GM18868 (cell line): ENCODE measurements at regions not wholly inside any gene's neighbourhood (a gene's known extent, or its start where the extent isn't known, plus 50 kb on each side); places are given as distances from the start of the nearest gene placed in this dataset.

Source experiments
- ATAC-seq: cut with Tn5 transposase; IDR thresholded peaks from one replicate; pipeline ENCODE4 v1.9.1; 2021; ENCODE audit warnings: mild to moderate bottlenecking, moderate library complexity; ENCODE audit not compliant: unreplicated experiment

- ATAC-seq, result no peak
These were observed 662.5 kb downstream of the POM121L12 start for GRCh38 chr7:53697913-53698312.

GRCh38 chr7:53699215-53699837 lies 663.9 kb downstream of the POM121L12 start:
- ATAC-seq, result no peak

GRCh38 chr7:53719122-53719521 lies 683.7 kb downstream of the POM121L12 start:
- no peak for ATAC-seq

GRCh38 chr7:53740971-53741370 lies 705.5 kb downstream of the POM121L12 start:
- no peak for ATAC-seq

- ATAC-seq, result no peak
These were observed 708.4 kb downstream of the POM121L12 start for GRCh38 chr7:53743697-53744402.

- no peak for ATAC-seq
These were observed 708.9 kb downstream of the POM121L12 start for GRCh38 chr7:53744403-53744760.

- ATAC-seq, result no peak
These were observed 721.5 kb downstream of the POM121L12 start for GRCh38 chr7:53756946-53757345.

- ATAC-seq, result no peak
These were observed 732.8 kb downstream of the POM121L12 start for GRCh38 chr7:53768186-53768585.

GRCh38 chr7:53771701-53772100 lies 736.3 kb downstream of the POM121L12 start:
- ATAC-seq, result no peak

GRCh38 chr7:53776323-53776722 lies 740.9 kb downstream of the POM121L12 start:
- ATAC-seq, result no peak

- no peak for ATAC-seq
These were observed 752.4 kb upstream of the VSTM2A start for GRCh38 chr7:53789741-53790140.

- no peak for ATAC-seq
These were observed 747.4 kb upstream of the VSTM2A start for GRCh38 chr7:53794816-53795215.

- no peak for ATAC-seq
These were observed 741.4 kb upstream of the VSTM2A start for GRCh38 chr7:53800746-53801145.

GRCh38 chr7:53806119-53806518 lies 736.1 kb upstream of the VSTM2A start:
- ATAC-seq, result no peak

GRCh38 chr7:53811555-53812079 lies 730.6 kb upstream of the VSTM2A start:
- no peak for ATAC-seq

- no peak for ATAC-seq
These were observed 730.0 kb upstream of the VSTM2A start for GRCh38 chr7:53812135-53812534.

GRCh38 chr7:53835301-53835700 lies 706.9 kb upstream of the VSTM2A start:
- no peak for ATAC-seq

- no peak for ATAC-seq
These were observed 664.5 kb upstream of the VSTM2A start for GRCh38 chr7:53877688-53878087.

GRCh38 chr7:53900856-53901528 lies 641.2 kb upstream of the VSTM2A start:
- ATAC-seq, result no peak

- ATAC-seq, result no peak
These were observed 637.8 kb upstream of the VSTM2A start for GRCh38 chr7:53904355-53904754.

- no peak for ATAC-seq
These were observed 624.5 kb upstream of the VSTM2A start for GRCh38 chr7:53917637-53918036.

GRCh38 chr7:53920011-53920410 lies 622.2 kb upstream of the VSTM2A start:
- ATAC-seq, result no peak
